GM19238 (cell line): ENCODE measurements at regions not wholly inside any gene's neighbourhood (a gene's known extent, or its start where the extent isn't known, plus 50 kb on each side); places are given as distances from the start of the nearest gene placed in this dataset.
"Not testable (repeated sequence)": the region's sequence is repeated elsewhere in the genome, so short reads cannot be mapped to it uniquely, and the experiment has no call there.

ENCODE experiments used
- DNase-seq: peaks from one replicate; pipeline ENCODE4 v3.0.0; 2011; ENCODE audit warnings: low spot score; ENCODE audit not compliant: insufficient read length

DNA sequence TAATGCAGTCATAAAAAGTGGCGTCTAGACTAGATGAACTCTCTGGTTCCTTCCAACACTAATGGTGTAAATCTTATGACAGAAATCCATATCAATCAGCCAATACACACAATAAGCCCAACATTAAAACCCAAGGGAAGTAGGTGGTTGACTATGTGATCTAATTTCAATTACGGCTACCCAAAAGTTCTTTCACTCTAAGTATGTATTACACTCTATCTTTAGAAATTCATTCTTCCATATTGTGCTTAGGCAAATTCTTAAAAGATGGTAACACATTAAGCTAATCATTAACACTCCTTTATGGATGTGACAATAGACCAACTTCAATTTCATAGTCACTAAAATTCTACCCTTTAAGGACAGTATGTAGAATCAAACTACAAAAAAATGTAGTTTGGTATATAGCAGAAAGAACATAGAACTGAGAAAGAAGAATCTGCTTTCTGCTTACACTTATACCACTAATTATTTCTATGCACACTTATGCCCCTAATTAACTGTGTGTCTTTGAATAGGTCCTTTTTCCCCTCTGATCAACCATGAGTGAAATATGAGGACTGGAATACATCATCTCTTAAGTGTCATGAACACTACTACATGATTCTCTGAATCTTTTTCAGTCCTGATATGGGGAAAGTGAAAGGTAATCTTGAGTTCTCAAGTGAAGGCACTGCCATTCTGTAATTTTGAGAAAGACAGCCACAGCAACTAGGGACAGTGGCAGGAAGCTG is 557.6 kb downstream of the IGSF11 start:
- DNase-seq, result no peak

DNA sequence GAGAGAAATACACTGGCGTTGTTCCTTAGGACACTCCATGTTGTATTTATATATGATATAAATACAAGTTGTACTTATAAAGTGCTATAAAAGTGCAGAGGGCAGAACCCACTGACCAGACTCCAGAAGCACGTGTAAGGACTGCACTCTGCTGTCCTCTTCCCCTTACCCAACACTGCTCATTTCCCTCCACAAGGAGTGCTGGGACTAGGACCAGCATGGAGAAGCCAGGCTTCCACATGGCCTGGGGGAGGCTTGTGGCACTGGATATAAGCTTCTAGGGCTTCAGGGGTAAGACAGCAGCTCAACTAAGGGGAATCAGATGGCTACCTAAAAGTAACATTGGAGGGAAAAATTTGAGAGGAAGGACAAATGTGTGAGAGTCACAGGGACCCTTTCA is 556.9 kb downstream of the IGSF11 start:
- DNase-seq, result no peak

DNA sequence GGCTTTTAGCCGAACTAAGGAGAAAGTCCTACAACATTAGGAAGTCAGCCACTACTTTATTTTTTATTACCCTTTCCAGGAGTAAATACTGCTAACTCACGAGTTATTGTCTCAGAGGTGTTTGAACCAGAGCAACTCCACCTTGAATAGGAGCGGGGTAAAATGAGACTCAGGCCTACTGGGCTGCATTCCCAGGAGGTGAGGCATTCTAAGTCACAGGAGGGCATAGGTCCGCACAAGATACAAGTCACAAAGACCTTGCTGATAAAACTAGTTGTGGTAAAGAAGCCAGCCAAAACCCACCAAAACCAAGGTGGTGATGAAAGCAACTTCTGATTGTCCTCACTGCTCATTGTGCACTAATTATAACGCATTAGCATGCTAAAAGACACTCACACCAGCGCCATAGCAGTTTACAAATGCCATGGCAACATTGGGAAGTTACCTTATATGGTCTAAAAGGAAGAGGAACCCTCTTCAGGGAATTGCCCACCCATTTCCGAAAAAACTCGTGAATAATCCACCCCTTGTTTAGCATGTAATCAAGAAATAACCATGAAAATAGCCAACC is 555.9 kb downstream of the IGSF11 start:
- DNase-seq, result no peak

DNA sequence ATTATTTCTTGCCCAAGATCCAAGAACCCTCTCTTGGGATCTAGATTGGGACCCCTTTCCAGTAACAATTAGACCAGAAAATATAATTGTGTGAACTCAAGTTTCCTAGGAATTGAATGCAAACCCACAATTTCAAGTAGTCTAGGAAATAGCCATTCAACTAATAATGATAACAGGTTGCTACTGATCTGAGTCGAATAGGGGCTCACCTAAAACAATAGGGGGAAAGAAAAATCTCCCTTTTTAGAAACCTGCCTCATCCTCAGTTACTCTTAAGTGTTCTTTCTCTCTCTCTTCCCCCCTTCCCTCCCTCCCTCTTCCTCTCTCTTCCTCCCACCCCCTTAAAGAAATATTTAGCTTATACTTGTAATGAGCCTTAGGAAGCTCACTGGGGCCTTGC is 555.3 kb downstream of the IGSF11 start:
- no peak for DNase-seq

DNA sequence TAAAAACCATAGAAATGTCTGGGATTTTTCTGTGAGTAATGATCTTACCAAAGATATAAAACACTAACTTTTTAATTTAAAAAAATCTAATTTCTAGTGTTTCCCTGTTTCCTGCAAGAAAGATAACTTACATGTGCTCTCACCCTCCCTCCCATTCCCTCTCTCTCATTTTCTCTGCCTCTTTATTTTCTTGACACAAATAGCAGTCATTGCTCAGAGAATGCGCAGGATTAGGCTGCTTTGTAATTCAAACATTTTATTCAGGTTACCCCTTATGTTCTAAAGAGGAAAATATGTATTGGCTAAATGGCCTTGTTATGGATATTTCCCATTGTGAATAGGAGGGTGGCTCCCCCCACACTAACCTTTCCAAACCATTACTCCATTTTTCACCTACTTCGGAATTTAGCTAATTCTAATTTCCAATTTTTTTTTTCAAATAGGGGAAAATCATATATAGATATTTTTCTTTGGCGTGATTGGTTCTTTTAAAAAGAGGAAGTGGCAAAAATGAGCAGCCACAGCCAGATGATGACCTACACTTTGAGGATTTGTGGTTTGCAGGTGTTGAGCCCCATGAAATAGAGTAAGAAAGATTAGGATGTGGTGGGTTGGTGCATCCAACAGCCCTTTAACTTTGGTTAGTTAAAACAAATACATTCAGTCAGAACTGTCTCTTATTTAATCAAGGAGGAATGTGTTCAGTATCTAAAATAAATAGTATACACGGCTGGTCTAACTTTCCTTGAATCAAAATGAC is 554.4 kb downstream of the IGSF11 start:
- no peak for DNase-seq

DNA sequence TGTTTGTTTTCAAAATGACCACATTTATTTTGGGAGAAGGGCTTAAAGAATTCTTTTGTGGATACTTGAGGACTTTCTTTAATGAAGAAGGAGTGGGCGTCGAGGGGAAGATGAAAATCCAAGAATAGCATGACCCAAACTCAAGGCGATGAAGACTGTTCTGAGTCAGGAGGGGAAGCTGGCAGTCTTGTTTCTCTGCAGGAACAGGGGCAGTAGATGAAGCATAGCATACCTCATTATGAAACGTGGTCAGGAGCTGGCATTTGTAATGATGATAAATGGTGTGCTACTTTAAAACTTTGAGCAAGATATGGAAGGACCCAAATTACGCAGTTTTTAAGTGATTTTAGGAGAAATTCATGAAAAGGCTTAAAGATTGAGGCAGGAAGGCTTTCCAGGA is 549.0 kb downstream of the IGSF11 start:
- DNase-seq, result no peak

DNA sequence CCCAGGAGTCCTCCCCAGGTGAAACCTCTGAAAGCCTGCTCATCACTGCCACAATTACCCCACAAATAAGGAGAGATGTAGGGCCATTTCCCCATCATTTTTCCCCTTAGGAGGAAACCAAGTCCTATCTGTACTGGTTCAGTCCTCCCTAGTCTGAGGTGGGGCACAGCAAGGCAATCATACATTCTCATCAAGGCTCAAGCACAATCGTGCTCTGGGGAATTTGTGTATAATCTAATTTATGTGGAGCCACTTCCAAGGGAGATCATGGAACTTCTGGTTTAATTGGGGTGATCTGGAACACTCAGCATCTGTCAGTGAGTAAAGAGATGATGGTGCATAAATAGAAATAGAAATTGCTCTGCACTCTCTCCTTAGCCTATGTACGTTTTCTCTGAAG is 546.9 kb downstream of the IGSF11 start:
- no peak for DNase-seq

DNA sequence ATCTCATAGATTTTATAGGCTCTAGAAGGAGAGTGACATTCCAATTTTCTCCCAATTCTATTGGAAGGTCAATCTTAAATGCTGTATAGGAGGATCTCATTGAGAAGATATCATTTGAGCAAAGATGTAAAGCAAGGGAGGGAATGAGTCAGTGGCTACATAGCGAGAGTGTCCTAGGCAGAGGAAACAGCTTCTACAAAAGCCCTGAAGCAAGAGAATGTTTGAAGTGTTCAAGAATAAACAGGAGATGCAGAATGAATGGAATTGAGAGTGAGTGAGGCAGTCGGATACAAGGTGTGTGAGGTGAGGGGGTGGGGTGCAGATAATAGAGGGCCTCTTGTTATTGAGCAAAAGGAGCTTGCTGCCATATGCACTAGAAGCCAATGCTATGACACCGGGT is 545.9 kb downstream of the IGSF11 start:
- no peak for DNase-seq

DNA sequence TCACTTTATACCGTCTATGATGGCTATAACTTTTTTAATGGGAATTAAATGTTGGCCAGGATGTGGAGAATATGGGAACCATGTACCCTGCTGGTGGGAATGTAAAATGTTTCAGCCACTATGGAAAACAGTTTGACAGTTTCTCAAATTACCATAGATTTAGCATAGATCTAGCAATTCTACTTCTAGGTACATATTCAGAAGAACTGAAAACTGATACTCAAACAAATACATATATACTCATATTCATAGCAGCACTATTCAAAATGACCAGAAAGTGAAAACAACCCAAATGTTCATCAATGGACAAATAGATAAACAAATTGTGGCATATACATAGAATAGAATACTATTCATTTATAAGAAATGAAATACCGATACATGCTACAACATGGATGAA is 539.4 kb downstream of the IGSF11 start:
- no peak for DNase-seq

DNA sequence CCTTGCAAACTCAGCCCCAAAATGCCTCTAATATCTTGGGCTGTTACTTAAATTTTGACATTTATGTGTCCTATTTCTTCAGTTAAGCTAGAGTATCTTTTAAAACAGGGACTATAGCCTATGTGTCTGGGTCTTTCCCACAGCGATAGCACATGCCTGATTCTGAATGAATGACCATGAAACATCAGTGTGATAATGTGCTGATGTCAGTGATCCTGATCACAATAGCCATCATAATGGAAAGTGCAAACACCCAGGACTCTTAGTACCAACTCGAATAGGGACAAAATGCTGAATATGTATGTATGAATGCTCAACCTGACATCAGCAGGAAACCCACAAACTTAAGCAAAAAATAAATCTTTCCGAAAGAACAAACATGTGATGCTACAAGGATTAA is 537.4 kb downstream of the IGSF11 start:
- DNase-seq, result no peak

DNA sequence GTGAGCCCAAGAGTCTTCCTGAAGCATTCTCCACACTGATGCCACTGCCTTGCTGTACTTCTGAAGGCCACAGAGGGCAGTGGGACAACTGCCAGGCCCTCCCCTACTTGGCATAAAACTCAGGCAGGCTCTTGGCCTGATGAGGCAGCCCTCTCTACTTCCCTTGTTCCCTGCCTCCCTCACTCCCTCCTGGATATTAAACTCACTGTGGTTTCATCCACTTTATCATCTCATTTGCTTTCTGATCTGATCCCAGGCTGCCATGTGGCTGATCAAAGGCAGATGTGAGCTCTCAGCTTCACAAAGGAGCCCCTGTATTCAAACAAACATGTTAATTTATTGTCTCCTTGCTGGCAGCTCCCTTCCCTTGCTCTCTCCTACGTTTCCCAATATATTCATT is 533.5 kb downstream of the IGSF11 start:
- no peak for DNase-seq

DNA sequence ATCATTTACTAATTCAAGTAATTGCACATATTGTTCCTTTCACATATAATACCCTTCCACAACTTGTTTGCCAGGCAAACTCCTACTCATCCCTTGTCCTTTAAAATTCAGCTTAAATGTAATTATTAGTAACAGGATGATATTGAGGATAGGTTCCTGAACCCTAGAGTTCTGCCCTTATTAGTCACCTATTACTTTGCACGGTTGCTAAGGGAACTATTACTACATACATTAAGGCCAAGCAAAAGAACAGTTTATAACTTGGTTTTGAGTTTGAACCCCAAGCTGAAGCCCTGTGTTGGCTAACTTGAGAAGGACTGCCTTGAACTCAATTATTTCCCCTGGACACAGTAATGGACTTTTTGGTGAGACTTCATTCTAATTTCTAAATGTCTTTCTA is 529.7 kb downstream of the IGSF11 start:
- DNase-seq, result no peak

DNA sequence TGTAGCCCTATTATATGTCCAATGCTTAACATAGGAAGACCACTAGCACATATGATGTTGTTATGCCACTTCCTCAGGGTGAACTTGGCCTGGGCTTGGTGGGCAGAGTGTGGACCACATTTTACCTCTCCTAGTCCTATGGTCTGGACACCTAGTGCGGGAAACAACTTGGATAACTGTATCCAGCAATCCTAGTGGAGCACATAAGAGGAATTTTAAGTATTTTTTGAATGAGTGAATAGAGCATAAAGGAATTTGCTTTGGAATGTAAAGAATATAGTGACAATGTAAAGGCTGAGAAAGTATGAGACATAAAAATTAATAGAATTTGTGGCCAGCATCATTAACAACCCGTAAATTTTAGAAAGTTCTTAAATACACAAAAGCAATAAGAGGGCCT is 528.9 kb downstream of the IGSF11 start:
- DNase-seq, result no peak

DNA sequence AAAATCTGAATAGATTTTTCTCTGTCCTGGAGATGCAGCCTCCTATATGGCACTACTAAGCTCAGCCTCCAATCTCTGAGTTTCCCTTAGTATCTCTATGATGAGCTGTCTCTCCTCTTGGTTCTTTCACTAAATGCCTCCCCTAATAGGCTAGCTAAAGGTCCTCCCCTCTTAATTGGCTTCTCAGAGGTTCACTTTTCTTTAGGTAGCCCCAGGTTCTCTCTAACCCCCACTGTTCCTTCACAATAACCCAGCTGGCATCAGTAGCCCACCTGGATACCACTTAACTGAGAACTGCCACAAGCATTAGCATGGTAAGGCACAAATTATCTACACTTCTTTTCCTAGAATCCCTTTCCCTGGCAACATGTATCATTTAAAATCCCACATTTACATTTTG is 523.2 kb downstream of the IGSF11 start:
- DNase-seq, result no peak

DNA sequence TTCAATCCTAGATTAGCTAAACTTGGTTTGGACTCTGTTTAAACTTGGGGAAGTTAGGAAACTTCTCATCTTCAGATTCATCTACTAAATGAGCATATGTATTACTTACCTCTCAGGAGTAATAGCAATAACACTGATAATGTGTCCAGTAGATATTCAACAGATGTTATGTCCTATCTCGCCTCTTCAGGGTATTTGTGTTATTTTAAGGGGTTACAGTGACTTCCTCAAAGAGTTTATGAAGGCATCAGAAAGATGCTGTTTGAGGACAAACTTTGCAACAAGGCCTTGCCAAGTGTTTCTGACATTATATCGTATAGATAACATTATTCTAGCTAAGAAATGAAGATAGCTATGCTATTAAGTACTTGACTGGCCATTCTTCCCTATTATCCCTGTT is 522.3 kb downstream of the IGSF11 start:
- no peak for DNase-seq

DNA sequence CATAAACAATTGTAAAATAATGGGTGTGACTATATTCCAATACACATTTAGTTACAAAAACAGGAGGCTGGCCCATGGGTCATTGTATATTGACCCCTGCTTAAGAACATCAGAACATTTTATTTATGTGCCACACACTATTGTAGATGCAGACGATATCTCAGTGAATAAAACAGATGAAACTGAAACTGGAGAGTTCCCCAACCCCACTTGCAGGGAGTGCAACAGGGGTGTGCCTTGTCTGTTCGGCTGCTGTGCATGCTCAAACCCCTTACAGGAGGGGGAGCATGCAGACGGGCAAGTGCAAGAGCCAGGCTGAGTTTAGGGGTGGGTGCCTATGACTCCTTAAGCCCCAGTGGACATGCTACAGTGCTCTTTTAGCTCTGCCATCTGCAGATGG is 509.6 kb downstream of the IGSF11 start:
- DNase-seq, result no peak

DNA sequence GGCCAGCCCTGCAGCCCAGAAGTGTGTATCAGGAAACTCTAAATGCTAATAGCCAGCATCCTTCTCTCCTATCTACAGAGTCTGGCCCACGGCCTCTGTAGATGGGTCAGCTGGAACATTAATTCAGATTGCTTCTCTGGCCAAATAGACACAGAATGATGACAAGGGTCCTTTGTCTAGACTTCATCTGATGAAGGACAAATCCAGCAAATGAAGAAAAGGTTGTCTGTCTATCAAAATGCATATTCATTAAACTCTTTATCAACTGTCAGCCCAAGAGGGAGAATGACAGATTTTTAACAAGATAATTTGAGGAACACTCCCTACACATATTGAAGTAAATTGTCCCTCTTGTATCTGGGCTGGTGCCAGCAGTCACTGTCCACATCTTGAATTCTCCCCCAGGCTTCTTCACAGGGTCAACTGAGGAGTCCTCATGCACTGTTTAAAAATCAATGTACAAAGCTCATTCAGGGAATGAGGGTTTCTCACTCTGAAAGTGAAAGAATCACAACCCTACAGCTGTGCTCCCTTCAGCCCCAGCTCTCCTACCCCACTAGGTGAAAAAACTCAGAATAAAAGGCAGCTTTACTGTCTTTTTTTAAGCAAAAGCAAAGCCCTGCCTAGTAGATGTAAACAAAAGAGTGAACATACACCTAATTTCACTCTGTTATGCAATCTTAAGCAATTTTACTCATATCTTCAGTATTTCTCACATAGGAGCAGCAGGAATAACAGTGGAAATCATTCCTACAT is 507.7 kb downstream of the IGSF11 start:
- DNase-seq, result no peak

DNA sequence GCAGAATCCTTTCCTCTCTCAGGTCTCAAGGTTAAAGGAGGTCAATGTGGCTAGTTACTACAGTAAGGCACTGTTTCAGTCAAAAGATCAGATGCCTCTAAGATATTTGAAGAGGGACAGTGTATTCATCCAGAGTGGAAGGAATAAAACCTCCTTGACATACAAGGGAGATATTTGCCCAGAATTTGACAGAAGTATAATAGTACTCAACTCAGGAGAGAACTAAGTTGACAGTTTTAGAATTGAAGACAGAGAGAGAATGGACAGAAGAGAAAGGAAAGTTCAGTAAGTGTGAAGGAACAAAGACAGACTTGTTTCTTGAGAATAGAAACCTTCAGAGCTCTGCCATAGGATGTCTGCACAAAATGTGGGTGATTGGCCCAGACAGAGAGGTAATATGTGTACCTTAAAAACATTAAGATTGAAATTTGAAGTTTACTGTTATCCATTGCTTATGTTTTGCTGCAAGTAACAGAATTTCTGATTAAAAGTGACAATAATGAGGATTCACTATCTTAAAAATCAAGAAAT is 507.1 kb downstream of the IGSF11 start:
- no peak for DNase-seq

DNA sequence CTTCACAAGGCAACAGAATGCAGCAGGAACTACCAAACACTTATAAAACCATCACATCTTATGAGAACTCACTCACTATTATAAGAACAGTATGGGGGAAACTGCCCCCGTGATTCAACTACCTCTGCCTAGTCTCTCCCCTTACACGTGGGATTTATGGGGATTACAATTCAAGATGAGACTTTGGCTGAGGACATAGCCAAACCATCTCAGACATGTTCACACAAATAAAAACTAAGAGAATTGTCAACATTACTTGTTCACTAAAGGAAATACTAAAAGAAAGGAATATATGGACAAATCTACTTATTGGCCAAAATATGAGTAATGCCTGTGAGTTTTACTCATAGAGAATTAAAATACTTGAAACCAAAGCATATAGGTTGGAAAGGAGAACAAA is 505.1 kb downstream of the IGSF11 start:
- DNase-seq, result no peak

DNA sequence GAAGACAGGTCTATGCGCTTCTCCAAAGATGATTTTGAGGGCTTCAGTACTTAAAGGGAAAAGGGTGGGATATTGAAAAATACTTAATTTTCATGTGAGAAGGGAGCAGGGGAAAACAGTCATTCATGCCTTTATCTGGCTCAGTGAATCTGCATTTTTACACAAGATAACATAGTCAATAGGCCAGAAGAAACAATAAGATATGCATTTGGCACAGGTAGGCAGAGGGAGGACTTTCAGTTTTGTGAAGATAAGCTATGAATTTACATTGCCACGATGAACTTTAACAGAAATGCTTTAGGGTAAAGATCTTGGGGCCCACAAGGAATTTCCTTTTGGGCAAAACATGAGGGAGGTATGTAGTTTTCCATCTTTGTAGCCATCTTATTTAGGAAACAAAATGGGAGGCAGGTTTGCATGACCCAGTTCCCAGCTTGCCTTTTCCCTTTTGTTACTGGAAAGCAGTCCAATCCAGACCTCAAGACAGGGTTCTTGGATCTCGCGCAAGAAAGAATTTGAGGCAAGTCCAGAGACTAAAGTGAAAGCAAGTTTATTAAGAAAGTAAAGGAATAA is 504.2 kb downstream of the IGSF11 start:
- DNase-seq, result no peak

DNA sequence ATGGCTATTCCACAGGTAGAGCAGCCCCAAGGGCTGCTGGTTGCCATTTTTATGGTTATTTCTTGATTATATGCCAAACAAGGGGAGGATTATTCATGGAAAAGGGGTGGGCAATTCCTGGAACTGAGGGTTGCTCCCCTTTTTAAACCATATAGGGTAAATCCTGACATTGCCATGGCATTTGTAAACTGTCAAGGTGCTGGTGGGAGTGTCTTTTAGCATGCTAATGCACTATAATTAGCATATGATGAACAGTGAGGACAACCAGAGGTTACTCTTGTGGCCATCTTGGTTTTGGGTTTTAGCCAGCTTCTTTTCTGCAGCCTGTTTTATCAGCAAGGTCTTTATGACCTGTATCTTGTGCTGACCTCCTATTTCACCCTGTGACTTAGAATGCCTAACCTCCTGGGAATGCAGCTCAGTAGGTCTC is 503.7 kb downstream of the IGSF11 start:
- DNase-seq, result not testable (repeated sequence)
